T-helper 2 cell treated with Interferon-gamma antibody and Interleukin-4, amounts not matched to agents 5 μg/mL and 100 μg/mL, for 36 hours (primary cell): ENCODE measurements at regions not wholly inside any gene's neighbourhood (a gene's known extent, or its start where the extent isn't known, plus 50 kb on each side); places are given as distances from the start of the nearest gene placed in this dataset.
"Not testable (repeated sequence)": the region's sequence is repeated elsewhere in the genome, so short reads cannot be mapped to it uniquely, and the experiment has no call there.

Source experiments
- DNase-seq: peaks from one replicate; pipeline ENCODE4 v3.0.0; 2021; ENCODE audit warnings: low spot score
- H3K27ac Mint-ChIP-seq: one replicate; pipeline ENCODE4 v1.8.0; 2021; ENCODE audit warnings: mild to moderate bottlenecking, mixed read lengths
- H3K27me3 Mint-ChIP-seq: one replicate; pipeline ENCODE4 v1.8.0; 2021; ENCODE audit warnings: low read depth, mixed read lengths
- H3K36me3 Mint-ChIP-seq: one replicate; pipeline ENCODE4 v1.8.0; 2021; ENCODE audit warnings: low read depth, mixed read lengths
- H3K4me1 Mint-ChIP-seq: one replicate; pipeline ENCODE4 v1.8.0; 2021; ENCODE audit warnings: low read depth, mixed read lengths
- H3K4me3 Mint-ChIP-seq: one replicate; pipeline ENCODE4 v1.8.0; 2022; ENCODE audit warnings: mild to moderate bottlenecking, moderate library complexity, mixed read lengths
- H3K9me3 Mint-ChIP-seq: one replicate; pipeline ENCODE4 v1.8.0; 2021; ENCODE audit warnings: mixed read lengths

- not testable (repeated sequence) for DNase-seq, H3K4me3 Mint-ChIP-seq, H3K4me1 Mint-ChIP-seq, H3K27me3 Mint-ChIP-seq, H3K9me3 Mint-ChIP-seq, H3K36me3 Mint-ChIP-seq, H3K27ac Mint-ChIP-seq
Observed at GRCh38 chr13:26492301-26492700, 65.2 kb upstream of the WASF3 start.

GRCh38 chr13:26494571-26495195 lies 62.8 kb upstream of the WASF3 start:
- H3K9me3 Mint-ChIP-seq, result no peaks in the 10 kb centered on the region
- H3K4me3 Mint-ChIP-seq, result no peak overlapping the region
- peaks cover 1% of the 10 kb centered on the region for H3K27me3 Mint-ChIP-seq
- no peak for DNase-seq
- H3K4me1 Mint-ChIP-seq, result peaks cover 3% of the 10 kb centered on the region
- H3K27ac Mint-ChIP-seq, result no peak overlapping the region
- no peaks in the 10 kb centered on the region for H3K36me3 Mint-ChIP-seq

GRCh38 chr13:26495750-26496149 lies 61.7 kb upstream of the WASF3 start:
- Mint-ChIP-seq H3K4me3 (no peak overlapping the region), H3K9me3 (no peaks in the 10 kb centered on the region), H3K27ac (no peak overlapping the region), H3K4me1 (peaks cover 3% of the 10 kb centered on the region), H3K36me3 (no peaks in the 10 kb centered on the region), H3K27me3 (peaks cover 1% of the 10 kb centered on the region)
- no peak for DNase-seq

GRCh38 chr13:26497968-26498511 lies 59.4 kb upstream of the WASF3 start:
- DNase-seq, result no peak
- Mint-ChIP-seq H3K4me3 (no peak overlapping the region), H3K36me3 (no peaks in the 10 kb centered on the region), H3K27me3 (no peaks in the 10 kb centered on the region), H3K4me1 (peaks cover 10% of the 10 kb centered on the region), H3K9me3 (no peaks in the 10 kb centered on the region), H3K27ac (no peak overlapping the region)

- Mint-ChIP-seq H3K27ac (no peak overlapping the region), H3K4me1 (peaks cover 12% of the 10 kb centered on the region), H3K36me3 (no peaks in the 10 kb centered on the region), H3K4me3 (no peak overlapping the region), H3K9me3 (no peaks in the 10 kb centered on the region), H3K27me3 (no peaks in the 10 kb centered on the region)
- no peak for DNase-seq
Observed at GRCh38 chr13:26498656-26499601, 58.6 kb upstream of the WASF3 start.

- no peak overlapping the region for H3K4me3 Mint-ChIP-seq
- H3K27me3 Mint-ChIP-seq, result no peaks in the 10 kb centered on the region
- no peaks in the 10 kb centered on the region for H3K9me3 Mint-ChIP-seq
- no peaks in the 10 kb centered on the region for H3K36me3 Mint-ChIP-seq
- no peak for DNase-seq
- peaks cover 12% of the 10 kb centered on the region for H3K4me1 Mint-ChIP-seq
- no peak overlapping the region for H3K27ac Mint-ChIP-seq
Observed at GRCh38 chr13:26500618-26501320, 56.7 kb upstream of the WASF3 start.

- no peaks in the 10 kb centered on the region for H3K36me3 Mint-ChIP-seq
- H3K27ac Mint-ChIP-seq, result no peak overlapping the region
- peaks cover 12% of the 10 kb centered on the region for H3K4me1 Mint-ChIP-seq
Observed at GRCh38 chr13:26501641-26502040, 55.8 kb upstream of the WASF3 start.

GRCh38 chr13:26502826-26503225 lies 54.7 kb upstream of the WASF3 start:
- Mint-ChIP-seq H3K4me1 (peaks cover 9% of the 10 kb centered on the region), H3K4me3 (no peak overlapping the region), H3K27me3 (no peaks in the 10 kb centered on the region), H3K9me3 (no peaks in the 10 kb centered on the region), H3K27ac (no peak overlapping the region), H3K36me3 (no peaks in the 10 kb centered on the region)
- DNase-seq, result peak; percentile 32

More at GRCh38 chr13:26501641-26502040, 55.8 kb upstream of the WASF3 start:
- DNase-seq, result no peak
- Mint-ChIP-seq H3K9me3 (no peaks in the 10 kb centered on the region), H3K4me3 (no peak overlapping the region), H3K27me3 (no peaks in the 10 kb centered on the region)

GRCh38 chr13:26503826-26504594 lies 53.5 kb upstream of the WASF3 start:
- H3K27ac Mint-ChIP-seq, result no peak overlapping the region
- H3K36me3 Mint-ChIP-seq, result no peaks in the 10 kb centered on the region
- H3K27me3 Mint-ChIP-seq, result no peaks in the 10 kb centered on the region
- peaks cover 4% of the 10 kb centered on the region for H3K9me3 Mint-ChIP-seq
- peaks cover 9% of the 10 kb centered on the region for H3K4me1 Mint-ChIP-seq
- no peak overlapping the region for H3K4me3 Mint-ChIP-seq
- DNase-seq, result no peak
